GM21529 (cell line): ENCODE measurements at regions not wholly inside any gene's neighbourhood (a gene's known extent, or its start where the extent isn't known, plus 50 kb on each side); places are given as distances from the start of the nearest gene placed in this dataset.

Source experiments
- ATAC-seq: cut with Tn5 transposase; IDR thresholded peaks from one replicate; pipeline ENCODE4 v1.9.1; 2021; ENCODE audit not compliant: unreplicated experiment

GRCh38 chr13:44019651-44020050, 139.9 kb downstream of the LACC1 start:
- ATAC-seq = no peak

DNA sequence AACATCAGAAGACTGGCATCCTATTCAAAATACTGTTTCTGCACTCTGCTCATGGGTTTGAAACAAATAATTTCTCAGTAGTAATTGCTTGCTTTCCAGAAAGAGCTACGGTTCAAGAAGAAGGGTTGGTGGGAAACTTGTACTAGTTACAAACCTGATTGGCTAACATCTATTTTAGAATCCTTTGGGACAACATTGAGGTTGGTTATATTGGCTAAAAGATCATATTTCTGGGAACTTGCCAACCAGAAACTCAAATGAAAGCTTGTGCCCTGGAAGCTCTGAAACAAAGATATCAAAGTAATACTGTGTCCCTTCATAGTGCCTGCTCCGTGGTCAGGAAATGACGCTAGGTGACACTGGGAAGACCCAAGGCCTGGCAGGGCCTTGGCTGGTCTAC, 141.7 kb downstream of the LACC1 start:
- no peak for ATAC-seq

DNA sequence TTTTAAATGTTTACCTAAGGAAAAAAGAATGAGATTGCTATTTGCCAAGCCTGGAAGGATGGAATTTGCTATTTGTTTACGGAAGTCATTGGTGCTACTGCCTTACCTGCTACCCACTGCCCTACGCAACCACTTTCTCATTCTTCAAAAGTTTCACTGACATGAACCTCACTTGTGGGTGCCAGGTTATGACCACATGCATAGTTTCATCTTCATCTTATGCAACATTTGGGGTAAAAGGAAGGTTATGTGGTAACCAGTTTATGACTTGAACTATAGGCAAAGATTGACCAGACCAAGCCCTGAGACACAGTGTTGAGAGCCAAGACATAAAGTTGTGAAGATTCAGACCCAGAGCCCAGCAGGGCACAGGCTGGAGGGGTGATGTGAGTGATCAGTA, 142.5 kb downstream of the LACC1 start:
- ATAC-seq = no peak

- no peak for ATAC-seq
Measured at GRCh38 chr13:44024167-44024845, 144.6 kb downstream of the LACC1 start.

DNA sequence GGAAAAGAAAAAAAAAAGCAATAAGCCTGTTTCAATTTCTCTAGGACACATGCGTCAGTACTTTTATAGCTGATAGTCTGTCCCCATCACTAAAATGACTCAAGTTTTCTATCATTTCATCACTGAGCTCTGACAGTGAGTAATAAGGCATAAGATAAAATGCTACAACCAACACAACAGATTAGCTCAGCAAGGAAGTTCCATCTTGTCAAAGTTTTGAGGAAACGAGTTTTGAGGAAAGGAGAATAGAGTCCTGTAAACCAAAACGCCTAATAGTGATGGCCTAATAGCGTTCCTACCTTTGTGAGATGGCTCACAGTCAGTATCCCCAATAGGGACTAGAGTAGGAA, 145.1 kb downstream of the LACC1 start:
- no peak for ATAC-seq

DNA sequence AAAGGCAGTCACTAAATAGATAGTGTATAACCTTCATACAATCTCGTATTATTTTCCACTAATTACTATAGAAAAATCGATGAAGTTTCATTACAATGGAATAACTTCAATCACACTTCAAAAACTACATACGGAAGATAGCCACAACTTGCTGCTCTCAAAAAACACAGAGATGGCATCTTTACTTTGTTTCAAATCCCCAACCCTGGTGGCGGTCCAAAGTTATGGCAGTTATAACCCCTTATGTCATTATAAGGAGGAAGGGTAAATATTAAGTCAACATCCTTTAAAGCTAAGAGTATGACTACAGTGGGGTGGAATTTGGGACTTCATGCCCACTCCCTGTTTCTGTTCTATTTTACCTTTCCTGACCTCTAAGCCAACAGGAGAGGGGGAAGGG, 146.5 kb downstream of the LACC1 start:
- ATAC-seq = no peak

DNA sequence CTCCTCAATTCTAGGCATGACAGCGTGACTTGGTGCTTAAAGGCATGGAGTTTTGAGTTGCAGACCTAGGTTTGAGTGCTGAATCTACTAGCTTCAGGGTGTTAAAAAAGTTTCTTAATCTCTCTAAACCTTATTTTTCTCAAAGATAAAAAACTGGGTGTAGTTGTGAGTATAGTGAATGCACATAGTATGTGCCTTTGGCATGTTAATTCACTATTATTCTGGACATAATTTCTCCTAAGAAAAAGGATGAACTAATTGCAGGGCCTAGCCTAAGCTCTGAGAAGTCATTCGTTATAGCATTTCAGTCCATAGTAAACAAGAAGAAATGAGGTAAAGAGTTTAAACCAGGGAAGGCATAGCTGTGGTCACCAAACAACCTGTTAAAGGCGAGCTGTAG, 149.0 kb downstream of the LACC1 start:
- ATAC-seq = no peak

DNA sequence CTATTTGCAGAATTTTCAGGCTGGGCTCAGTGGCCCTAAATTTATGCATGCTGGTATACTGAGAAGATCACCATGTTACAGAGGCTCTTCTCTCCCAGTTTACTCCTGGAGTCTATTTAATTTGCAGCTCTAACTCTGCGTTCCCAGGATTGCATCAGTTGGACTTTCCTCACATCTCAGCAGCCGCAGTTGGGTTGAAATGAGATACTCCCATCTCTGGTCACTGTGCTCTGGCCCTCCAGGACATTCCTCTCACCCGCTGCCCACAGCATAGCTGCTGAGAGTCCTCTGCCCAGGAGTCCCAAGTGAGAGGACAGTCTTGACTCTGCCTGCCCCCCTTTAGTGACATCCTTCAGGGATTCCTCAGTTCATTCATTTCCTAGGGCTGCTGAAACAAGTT, 150.9 kb downstream of the LACC1 start:
- no peak for ATAC-seq

GRCh38 chr13:44031555-44031954, 151.9 kb downstream of the LACC1 start:
- ATAC-seq = no peak

GRCh38 chr13:44032802-44033201, 153.1 kb downstream of the LACC1 start:
- no peak for ATAC-seq

DNA sequence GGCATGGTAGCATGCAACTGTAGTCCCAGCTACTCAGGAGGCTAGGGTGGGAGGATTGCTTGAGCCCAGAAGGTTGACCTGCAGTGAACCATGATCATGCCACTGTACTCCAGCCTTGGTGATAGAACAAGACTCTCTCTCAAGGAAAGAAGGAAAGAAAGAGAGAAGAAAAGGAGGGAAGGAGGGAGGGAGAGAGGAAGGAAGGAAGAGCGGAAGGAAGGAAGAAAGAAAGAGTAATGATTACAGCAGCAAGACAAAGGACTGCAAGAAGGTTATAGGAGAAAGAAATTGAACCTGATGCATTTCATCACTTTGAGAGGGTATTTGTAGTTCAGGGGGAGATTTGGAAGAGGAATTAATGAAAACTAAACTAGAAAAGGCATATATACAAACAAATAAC, 155.7 kb downstream of the LACC1 start:
- ATAC-seq = no peak

GRCh38 chr13:44040070-44040817, 160.5 kb downstream of the LACC1 start:
- ATAC-seq = no peak

DNA sequence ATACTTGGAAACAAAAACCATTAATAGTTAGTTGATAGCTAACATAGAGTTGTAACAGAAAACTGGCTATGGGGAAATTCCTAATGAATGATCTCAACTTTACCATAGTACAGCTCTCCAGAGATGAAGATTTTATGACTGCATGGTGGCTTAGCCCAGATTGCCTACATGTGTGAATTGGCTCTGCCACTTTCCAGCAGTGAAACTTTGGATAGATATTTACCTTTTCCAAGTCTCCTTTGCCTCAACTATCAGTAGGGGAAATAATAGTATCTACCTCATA, 161.1 kb downstream of the LACC1 start:
- no peak for ATAC-seq

GRCh38 chr13:44044547-44045179, 165.0 kb downstream of the LACC1 start:
- no peak for ATAC-seq

DNA sequence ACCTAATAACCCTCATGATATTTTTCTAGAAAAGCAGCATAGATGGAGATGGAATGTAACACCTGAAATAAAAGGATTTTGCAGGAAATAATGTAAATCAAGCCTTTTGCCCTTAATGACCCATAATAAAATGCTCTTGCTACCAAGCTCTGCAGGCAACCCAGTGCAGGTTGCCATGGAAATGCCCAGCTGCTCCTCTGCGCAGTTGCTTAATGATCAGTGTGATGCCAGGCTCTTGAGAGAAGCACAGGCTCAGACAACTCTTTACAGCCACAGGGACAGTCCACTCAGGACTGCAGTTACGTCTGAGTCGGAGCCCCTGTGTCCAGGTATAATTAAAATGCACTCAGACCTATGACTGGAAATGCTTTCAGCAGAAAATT, 165.5 kb downstream of the LACC1 start:
- ATAC-seq = no peak

DNA sequence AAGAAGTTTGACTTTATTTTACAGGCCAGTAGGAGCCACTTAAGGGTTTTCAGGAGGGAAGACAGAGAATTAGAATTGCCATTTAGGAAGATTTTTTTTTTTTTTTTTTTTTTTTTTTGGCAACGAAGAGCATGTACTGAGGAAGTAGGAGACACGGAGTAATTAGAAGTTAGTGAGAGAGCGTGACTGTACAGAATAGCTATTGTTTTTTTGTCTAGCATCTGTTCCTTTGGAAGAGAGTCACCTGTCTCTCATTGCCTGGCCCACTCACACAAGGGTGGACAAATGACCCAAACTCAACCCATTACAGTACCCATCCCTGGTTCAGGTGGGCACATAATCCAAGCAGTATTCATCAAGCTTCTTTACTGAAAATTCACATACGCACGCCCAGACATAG, 166.7 kb downstream of the LACC1 start:
- ATAC-seq = no peak

- ATAC-seq = no peak
Measured at GRCh38 chr13:44048326-44048725, 168.6 kb downstream of the LACC1 start.

- no peak for ATAC-seq
Measured at GRCh38 chr13:44049081-44049945, 169.6 kb downstream of the LACC1 start.

GRCh38 chr13:44050450-44051063, 170.9 kb downstream of the LACC1 start:
- no peak for ATAC-seq

GRCh38 chr13:44051405-44051804, 171.7 kb downstream of the LACC1 start:
- ATAC-seq = no peak

- no peak for ATAC-seq
Measured at GRCh38 chr13:44051918-44052675, 172.4 kb downstream of the LACC1 start.
